ENCODE measurements at regions not wholly inside any gene's neighbourhood (a gene's known extent, or its start where the extent isn't known, plus 50 kb on each side); places are given as distances from the start of the nearest gene placed in this dataset.

- in situ Hi-C loops (cut with HindIII; ENCODE audit: low sequenced_read_pairs), result no loop called here
Measured at GRCh38 chr13:73616861-73617260, 517.3 kb downstream of the KLF12 start.

GRCh38 chr13:73610799-73611592, 523.2 kb downstream of the KLF12 start:
- H3K4me3 ChIP-seq (ENCODE audit: low read depth, low read length), result no peak overlapping the region
- in situ Hi-C loops (cut with HindIII; ENCODE audit: low sequenced_read_pairs), result no loop called here
- no peak for TF ChIP-seq CTCF (IDR thresholded peaks at IDR 0.05; ENCODE audit: low read depth, low read length)
- DNase-seq (ENCODE audit: low read depth, low spot score), result no peak

More at GRCh38 chr13:73616861-73617260, 517.3 kb downstream of the KLF12 start:
- DNase-seq (ENCODE audit: low read depth, low spot score), result no peak
- no peak for TF ChIP-seq CTCF (IDR thresholded peaks at IDR 0.05; ENCODE audit: low read depth, low read length)
- H3K4me3 ChIP-seq (ENCODE audit: low read depth, low read length), result no peak overlapping the region

GRCh38 chr13:73608711-73609485, 525.3 kb downstream of the KLF12 start:
- no peak for TF ChIP-seq CTCF (IDR thresholded peaks at IDR 0.05; ENCODE audit: low read depth, low read length)
- no peak overlapping the region for H3K4me3 ChIP-seq (ENCODE audit: low read depth, low read length)

GRCh38 chr13:73608157-73608516, 526.1 kb downstream of the KLF12 start:
- no peak for DNase-seq (ENCODE audit: low read depth, low spot score)
- no peak overlapping the region for H3K4me3 ChIP-seq (ENCODE audit: low read depth, low read length)
- in situ Hi-C loops (cut with HindIII; ENCODE audit: low sequenced_read_pairs), result no loop called here
- TF ChIP-seq CTCF (IDR thresholded peaks at IDR 0.05; ENCODE audit: low read depth, low read length), result no peak

More at GRCh38 chr13:73608711-73609485, 525.3 kb downstream of the KLF12 start:
- DNase-seq (ENCODE audit: low read depth, low spot score), result no peak
- in situ Hi-C loops (cut with HindIII; ENCODE audit: low sequenced_read_pairs), result no loop called here

- TF ChIP-seq CTCF (IDR thresholded peaks at IDR 0.05; ENCODE audit: low read depth, low read length), result no peak
- in situ Hi-C loops (cut with HindIII; ENCODE audit: low sequenced_read_pairs), result no loop called here
Measured at GRCh38 chr13:73607489-73608156, 526.6 kb downstream of the KLF12 start.

GRCh38 chr13:73603646-73604045, 530.6 kb downstream of the KLF12 start:
- in situ Hi-C loops (cut with HindIII; ENCODE audit: low sequenced_read_pairs), result no loop called here
- DNase-seq (ENCODE audit: low read depth, low spot score), result no peak
- no peak for TF ChIP-seq CTCF (IDR thresholded peaks at IDR 0.05; ENCODE audit: low read depth, low read length)
- H3K4me3 ChIP-seq (ENCODE audit: low read depth, low read length), result no peak overlapping the region

More at GRCh38 chr13:73607489-73608156, 526.6 kb downstream of the KLF12 start:
- H3K4me3 ChIP-seq (ENCODE audit: low read depth, low read length), result no peak overlapping the region
- no peak for DNase-seq (ENCODE audit: low read depth, low spot score)
